Spleen (tissue), 11 donors: ENCODE measurements at regions not wholly inside any gene's neighbourhood (a gene's known extent, or its start where the extent isn't known, plus 50 kb on each side); places are given as distances from the start of the nearest gene placed in this dataset.
A peak's percentile ranks its signal among the peaks of the same experiment; 100 is the strongest.

Source experiments
- DNase-seq: peaks from one replicate; pipeline ENCODE4 v3.0.0-alpha.2; 2020
- H3K27ac ChIP-seq, 8 donors: fragments of 200-600 bp; sonication (generic) in 7 of 8; 1 replicate in 4 of 8; 2 replicates in 4 of 8; pipeline versions ENCODE4 v1.5.0 to v1.8.0; 2016 to 2021; ENCODE audit warnings: inconsistent platforms in 4 of 8, mild to moderate bottlenecking in 4 of 8, moderate library complexity in 1 of 8
- H3K27me3 ChIP-seq, 7 donors: fragments of 200-600 bp; sonication (generic) in 6 of 7; replicated peaks in 1 of 7; 1 replicate in 4 of 7; 2 replicates in 3 of 7; pipeline versions ENCODE4 v1.5.0 to v1.8.0; 2016 to 2021; ENCODE audit warnings: inconsistent platforms in 3 of 7, mild to moderate bottlenecking in 1 of 7
- H3K36me3 ChIP-seq, 6 donors: fragments of 200-600 bp; sonication (generic) in 5 of 6; 1 replicate in 4 of 6; 2 replicates in 2 of 6; pipeline versions ENCODE4 v1.5.0 to v1.8.0; 2016 to 2021; ENCODE audit warnings: inconsistent platforms in 2 of 6
- H3K4me1 ChIP-seq, 6 donors: fragments of 200-600 bp; sonication (generic) in 5 of 6; 1 replicate in 3 of 6; 2 replicates in 3 of 6; pipeline versions ENCODE4 v1.5.0 to v1.8.0; 2016 to 2021; ENCODE audit warnings: inconsistent platforms in 3 of 6
- H3K4me3 ChIP-seq, 8 donors: fragments of 200-600 bp; sonication (generic) in 7 of 8; 1 replicate in 4 of 8; 2 replicates in 4 of 8; pipeline versions ENCODE4 v1.5.0 to v1.8.0; 2016 to 2021; ENCODE audit warnings: inconsistent platforms in 4 of 8, mild to moderate bottlenecking in 4 of 8, moderate library complexity in 2 of 8
- H3K9me3 ChIP-seq, 8 donors: fragments of 200-600 bp; sonication (generic) in 7 of 8; 1 replicate in 4 of 8; 2 replicates in 4 of 8; pipeline versions ENCODE4 v1.5.0 to v1.8.0; 2016 to 2021; ENCODE audit warnings: inconsistent platforms in 4 of 8
- CTCF ChIP-seq, 11 experiments: fragments of 200-600 bp in 7 of 11; fragments of 450-650 bp in 4 of 11; sonication (generic) in 4 of 11; IDR thresholded peaks in 8 of 11; conservative IDR thresholded peaks in 3 of 11; 1 replicate in 7 of 11; 2 replicates in 4 of 11; pipeline versions ENCODE4 v1.4.0 to v1.8.0; 2016 to 2021; ENCODE audit warnings: antibody characterized with exemption in 11 of 11, inconsistent platforms in 4 of 11, mild to moderate bottlenecking in 1 of 11
- POLR2A ChIP-seq, 3 donors: fragments of 450-650 bp; IDR thresholded peaks; one replicate each; pipeline ENCODE4 v1.5.1; 2017; ENCODE audit warnings: antibody characterized with exemption in 3 of 3, mild to moderate bottlenecking in 1 of 3
- POLR2AphosphoS5 ChIP-seq, 3 donors: sonication (generic); formaldehyde crosslinking; IDR thresholded peaks; one replicate each; pipeline ENCODE4 v1.5.1; 2017; ENCODE audit warnings: antibody characterized with exemption in 3 of 3
- whole genome bisulfite sequencing, 5 donors: extraction: QIAGEN DNeasy Blood & Tissue Kit in 3 of 5; methylation state at CpG; one replicate each; pipeline versions ENCODE4 v1.1.5 to v1.1.7; 2013 to 2018; 5-methylcytosine and 5-hydroxymethylcytosine counted together
- intact Hi-C: fragments of 100-400 bp; cut with DNase I; formaldehyde crosslinking; loops from one replicate; pipeline ENCODE4 v1.15.0; 2023; ENCODE audit warnings: low total_unique reads
- donor health status: healthy with polysubstance abuse.
- donor health status: DM: no; HTN: no; CAD: no; lungs with moderate emphysema.
- donor health status: DM: no; HTN: no; CAD: no.
- donor health status: Bipolar disorder and iron deficiency.
- donor health status: healthy.
- donor health status: DM: no; HTN: no; CAD: no.
- donor health status: DM: yes; HTN: yes; CAD: no.

- DNase-seq = peak; percentile 80
- Histone ChIP-seq H3K27me3 (peaks cover 0 to 14% (median 0%) of the 10 kb centered on the region in 7 donors), H3K9me3 (no peaks in the 10 kb centered on the region), H3K36me3 (no peaks in the 10 kb centered on the region), H3K4me3 (peak overlapping the region in 1 of 8 donors; percentile 7), H3K4me1 (peaks cover 0 to 10% (median 7%) of the 10 kb centered on the region in 6 donors), H3K27ac (no peak overlapping the region)
- WGBS, 5 donors = 35 to 42% (median 36%) methylated on average over 8 of the region's 8 CpGs
- intact Hi-C loops = no loop called here
- TF ChIP-seq POLR2A (IDR thresholded peaks at IDR 0.05) (no peak), CTCF (IDR thresholded peaks at IDR 0.05 in 8 of 11, conservative IDR thresholded peaks at IDR 0.05 in 3 of 11) (peak; percentile 33 to 85 (median 70)), POLR2AphosphoS5 (IDR thresholded peaks at IDR 0.05) (peak in 2 of 3 donors; percentile 26 to 67)
Measured at GRCh38 chr11:10366568-10367331, 61.9 kb downstream of the ADM start.

- H3K27ac ChIP-seq = no peak overlapping the region
- TF ChIP-seq CTCF (IDR thresholded peaks at IDR 0.05 in 8 of 11, conservative IDR thresholded peaks at IDR 0.05 in 3 of 11) = no peak
- no peak for TF ChIP-seq POLR2AphosphoS5 (IDR thresholded peaks at IDR 0.05)
- TF ChIP-seq POLR2A (IDR thresholded peaks at IDR 0.05) = no peak
- H3K9me3 ChIP-seq = no peaks in the 10 kb centered on the region
- H3K27me3 ChIP-seq = peaks cover 0 to 11% (median 0%) of the 10 kb centered on the region in 7 donors
- no peak for DNase-seq
- peaks cover 0 to 30% (median 8%) of the 10 kb centered on the region in 6 donors for H3K4me1 ChIP-seq
- intact Hi-C loops = no loop called here
- 69 to 83% (median 76%) methylated on average over 7 of the region's 7 CpGs for WGBS, 5 donors
- no peaks in the 10 kb centered on the region for H3K36me3 ChIP-seq
- no peak overlapping the region for H3K4me3 ChIP-seq
Measured at GRCh38 chr11:10371926-10372641, 67.2 kb downstream of the ADM start.

- TF ChIP-seq CTCF (IDR thresholded peaks at IDR 0.05 in 8 of 11, conservative IDR thresholded peaks at IDR 0.05 in 3 of 11) (no peak), POLR2AphosphoS5 (IDR thresholded peaks at IDR 0.05) (peak in 1 of 3 donors; percentile 32), POLR2A (IDR thresholded peaks at IDR 0.05) (no peak)
- intact Hi-C loops = no loop called here
- 51 to 70% (median 58%) methylated on average over 3 of the region's 3 CpGs for WGBS, 5 donors
- no peaks in the 10 kb centered on the region for H3K36me3 ChIP-seq
- no peak for DNase-seq
- H3K27ac ChIP-seq = no peak overlapping the region
- H3K27me3 ChIP-seq = peaks cover 0 to 20% (median 0%) of the 10 kb centered on the region in 7 donors
- peaks cover 0 to 37% (median 7%) of the 10 kb centered on the region in 6 donors for H3K4me1 ChIP-seq
- no peak overlapping the region for H3K4me3 ChIP-seq
- H3K9me3 ChIP-seq = no peaks in the 10 kb centered on the region
Measured at GRCh38 chr11:10373340-10373739, 68.5 kb downstream of the ADM start.

- WGBS, 5 donors = 47 to 67% (median 59%) methylated on average over 1 of the region's 1 CpG
- H3K27ac ChIP-seq = no peak overlapping the region
- intact Hi-C loops = no loop called here
Measured at GRCh38 chr11:10373929-10374328, 69.1 kb downstream of the ADM start.

More at GRCh38 chr11:10373929-10374328, 69.1 kb downstream of the ADM start:
- Histone ChIP-seq H3K4me3 (no peak overlapping the region), H3K4me1 (peaks cover 0 to 37% (median 7%) of the 10 kb centered on the region in 6 donors), H3K36me3 (no peaks in the 10 kb centered on the region), H3K27me3 (peaks cover 0 to 25% (median 0%) of the 10 kb centered on the region in 7 donors), H3K9me3 (no peaks in the 10 kb centered on the region)
- no peak for DNase-seq
- TF ChIP-seq POLR2AphosphoS5 (IDR thresholded peaks at IDR 0.05) = no peak
